ENCODE measurements at regions not wholly inside any gene's neighbourhood (a gene's known extent, or its start where the extent isn't known, plus 50 kb on each side); places are given as distances from the start of the nearest gene placed in this dataset.

GRCh38 chr5:82336959-82337351, 58.8 kb upstream of the RPS23 start:
- H3K27ac ChIP-seq (ENCODE audit: low read depth in 1 of 2, low read length in 2 of 2) = no peak overlapping the region
- no peak overlapping the region for H3K4me3 ChIP-seq (ENCODE audit: low read depth in 1 of 3, low read length in 3 of 3)
- no peaks in the 10 kb centered on the region for H3K4me1 ChIP-seq (ENCODE audit: control insufficient read depth in 4 of 4, insufficient read depth in 4 of 4, low read length in 3 of 4)
- no peaks in the 10 kb centered on the region for H3K27me3 ChIP-seq (ENCODE audit: control insufficient read depth in 4 of 4, insufficient read depth in 4 of 4, low read length in 3 of 4)
- DNase-seq (ENCODE audit: low spot score) = no peak
- no peak overlapping the region for H3K9ac ChIP-seq (ENCODE audit: low read depth in 1 of 2, low read length in 2 of 2)
- no peaks in the 10 kb centered on the region for H3K36me3 ChIP-seq (ENCODE audit: control insufficient read depth in 4 of 4, insufficient read depth in 3 of 4, low read depth in 1 of 4, low read length in 3 of 4)
- no peaks in the 10 kb centered on the region for H3K9me3 ChIP-seq (ENCODE audit: control insufficient read depth in 4 of 4, low read length in 3 of 4)
- no peak for TF ChIP-seq YY1 (IDR thresholded peaks at IDR 0.05)
- no peak for TF ChIP-seq EGR1 (IDR thresholded peaks at IDR 0.05; ENCODE audit: low read depth in 2 of 2)
- TF ChIP-seq RXRA (IDR thresholded peaks at IDR 0.05) = no peak
- 97% methylated on average over 1 of the region's 1 CpG for WGBS

GRCh38 chr5:82336226-82336958, 58.2 kb upstream of the RPS23 start:
- Histone ChIP-seq H3K9ac (ENCODE audit: low read depth in 1 of 2, low read length in 2 of 2) (no peak overlapping the region), H3K27me3 (ENCODE audit: control insufficient read depth in 4 of 4, insufficient read depth in 4 of 4, low read length in 3 of 4) (no peaks in the 10 kb centered on the region), H3K4me1 (ENCODE audit: control insufficient read depth in 4 of 4, insufficient read depth in 4 of 4, low read length in 3 of 4) (no peaks in the 10 kb centered on the region), H3K36me3 (ENCODE audit: control insufficient read depth in 4 of 4, insufficient read depth in 3 of 4, low read depth in 1 of 4, low read length in 3 of 4) (no peaks in the 10 kb centered on the region), H3K9me3 (ENCODE audit: control insufficient read depth in 4 of 4, low read length in 3 of 4) (no peaks in the 10 kb centered on the region), H3K4me3 (ENCODE audit: low read depth in 1 of 3, low read length in 3 of 3) (no peak overlapping the region), H3K27ac (ENCODE audit: low read depth in 1 of 2, low read length in 2 of 2) (no peak overlapping the region)
- DNase-seq (ENCODE audit: low spot score) = no peak
- WGBS = 94% methylated on average over 3 of the region's 3 CpGs
- no peak for TF ChIP-seq GABPA (IDR thresholded peaks at IDR 0.05 in 1 of 2, conservative IDR thresholded peaks at IDR 0.05 in 1 of 2)
- TF ChIP-seq SP1 (IDR thresholded peaks at IDR 0.05) = no peak
- TF ChIP-seq REST (IDR thresholded peaks at IDR 0.05) = no peak
- TF ChIP-seq ZBTB33 (IDR thresholded peaks at IDR 0.05) = no peak
- no peak for TF ChIP-seq NR2F2 (IDR thresholded peaks at IDR 0.05)

GRCh38 chr5:82335806-82336205, 57.7 kb upstream of the RPS23 start:
- H3K9me3 ChIP-seq (ENCODE audit: control insufficient read depth in 4 of 4, low read length in 3 of 4) = no peaks in the 10 kb centered on the region
- no peak overlapping the region for H3K9ac ChIP-seq (ENCODE audit: low read depth in 1 of 2, low read length in 2 of 2)
- no peaks in the 10 kb centered on the region for H3K27me3 ChIP-seq (ENCODE audit: control insufficient read depth in 4 of 4, insufficient read depth in 4 of 4, low read length in 3 of 4)
- DNase-seq (ENCODE audit: low spot score) = no peak
- no peak overlapping the region for H3K27ac ChIP-seq (ENCODE audit: low read depth in 1 of 2, low read length in 2 of 2)
- no peaks in the 10 kb centered on the region for H3K36me3 ChIP-seq (ENCODE audit: control insufficient read depth in 4 of 4, insufficient read depth in 3 of 4, low read depth in 1 of 4, low read length in 3 of 4)
- no peak overlapping the region for H3K4me3 ChIP-seq (ENCODE audit: low read depth in 1 of 3, low read length in 3 of 3)
- WGBS = 91% methylated on average over 5 of the region's 5 CpGs
- H3K4me1 ChIP-seq (ENCODE audit: control insufficient read depth in 4 of 4, insufficient read depth in 4 of 4, low read length in 3 of 4) = no peaks in the 10 kb centered on the region
- TF ChIP-seq HNF4G (IDR thresholded peaks at IDR 0.05) (no peak), FOXA1 (IDR thresholded peaks at IDR 0.05) (no peak), TAF1 (conservative IDR thresholded peaks at IDR 0.05) (no peak), CTCF (IDR thresholded peaks at IDR 0.05; ENCODE audit: low read depth, low read length, missing input control) (no peak), EGR1 (IDR thresholded peaks at IDR 0.05; ENCODE audit: low read depth in 2 of 2) (no peak), ATF3 (IDR thresholded peaks at IDR 0.05) (no peak), MAX (IDR thresholded peaks at IDR 0.05) (no peak), GABPA (IDR thresholded peaks at IDR 0.05 in 1 of 2, conservative IDR thresholded peaks at IDR 0.05 in 1 of 2) (no peak), SP1 (IDR thresholded peaks at IDR 0.05) (no peak), NR2F2 (IDR thresholded peaks at IDR 0.05) (no peak), FOXA2 (IDR thresholded peaks at IDR 0.05) (no peak), HNF4A (conservative IDR thresholded peaks at IDR 0.05) (no peak), RXRA (IDR thresholded peaks at IDR 0.05) (no peak), YY1 (IDR thresholded peaks at IDR 0.05) (no peak)
